ENCODE measurements at regions not wholly inside any gene's neighbourhood (a gene's known extent, or its start where the extent isn't known, plus 50 kb on each side); places are given as distances from the start of the nearest gene placed in this dataset.

DNA sequence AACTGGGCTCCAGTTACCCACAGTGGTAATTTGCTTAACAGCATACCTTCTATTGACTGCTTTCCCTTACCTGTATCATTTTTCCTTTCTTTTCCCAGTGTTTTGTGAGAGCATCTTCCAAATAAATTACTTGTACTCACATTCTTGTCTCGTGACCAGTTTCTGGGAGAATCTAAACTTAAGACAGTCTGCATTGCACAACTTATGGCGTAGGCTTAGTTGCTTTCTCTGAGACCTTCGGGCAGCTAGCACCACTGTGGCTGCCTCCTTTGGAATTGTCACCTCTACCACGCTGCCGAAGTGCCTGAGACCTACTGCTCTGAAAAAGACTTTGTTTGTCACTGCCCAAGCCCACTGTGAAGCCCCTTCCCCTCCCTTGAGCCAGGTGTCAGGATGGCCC, 188.1 kb upstream of the BMP2 start:
- Histone ChIP-seq H3K4me1 (peaks cover 20% of the 10 kb centered on the region), H3K27me3 (replicated peaks; ENCODE audit: control insufficient read depth, insufficient read depth, low read length) (no peaks in the 10 kb centered on the region), H3K36me3 (ENCODE audit: control insufficient read depth, insufficient read depth, low read length) (no peaks in the 10 kb centered on the region), H3K9me3 (no peaks in the 10 kb centered on the region), H3K4me3 (ENCODE audit: low read depth, low read length) (no peak overlapping the region)
- H3K4me3 Mint-ChIP-seq (ENCODE audit: unreplicated experiment): no peak overlapping the region
- H3K9me3 Mint-ChIP-seq (ENCODE audit: unreplicated experiment): no peaks in the 10 kb centered on the region
- DNase-seq: no peak
- H3K36me3 Mint-ChIP-seq (ENCODE audit: insufficient read depth, unreplicated experiment): no peaks in the 10 kb centered on the region
- BruUV-seq (replicated peaks): no TSS peak
- intact Hi-C loops (cut with micrococcal nuclease; ENCODE audit: unreplicated experiment): loop anchor here (5.0 kb wide), 1 partner anchor 87 kb away; no protein-coding TSS in a partner anchor
- CTCF ChIA-PET: no interaction called here
- H3K27ac Mint-ChIP-seq (ENCODE audit: unreplicated experiment): no peak overlapping the region
- POLR2A ChIA-PET: no interaction called here
- TF ChIP-seq, protein P1, sequence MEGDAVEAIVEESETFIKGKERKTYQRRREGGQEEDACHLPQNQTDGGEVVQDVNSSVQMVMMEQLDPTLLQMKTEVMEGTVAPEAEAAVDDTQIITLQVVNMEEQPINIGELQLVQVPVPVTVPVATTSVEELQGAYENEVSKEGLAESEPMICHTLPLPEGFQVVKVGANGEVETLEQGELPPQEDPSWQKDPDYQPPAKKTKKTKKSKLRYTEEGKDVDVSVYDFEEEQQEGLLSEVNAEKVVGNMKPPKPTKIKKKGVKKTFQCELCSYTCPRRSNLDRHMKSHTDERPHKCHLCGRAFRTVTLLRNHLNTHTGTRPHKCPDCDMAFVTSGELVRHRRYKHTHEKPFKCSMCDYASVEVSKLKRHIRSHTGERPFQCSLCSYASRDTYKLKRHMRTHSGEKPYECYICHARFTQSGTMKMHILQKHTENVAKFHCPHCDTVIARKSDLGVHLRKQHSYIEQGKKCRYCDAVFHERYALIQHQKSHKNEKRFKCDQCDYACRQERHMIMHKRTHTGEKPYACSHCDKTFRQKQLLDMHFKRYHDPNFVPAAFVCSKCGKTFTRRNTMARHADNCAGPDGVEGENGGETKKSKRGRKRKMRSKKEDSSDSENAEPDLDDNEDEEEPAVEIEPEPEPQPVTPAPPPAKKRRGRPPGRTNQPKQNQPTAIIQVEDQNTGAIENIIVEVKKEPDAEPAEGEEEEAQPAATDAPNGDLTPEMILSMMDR (IDR thresholded peaks at IDR 0.05; ENCODE audit: insufficient read depth in 1 of 2, low read depth in 1 of 2, low read length in 1 of 2, severe bottlenecking in 1 of 2, unreplicated experiment in 1 of 2): no peak
- peaks cover 23% of the 10 kb centered on the region for H3K4me1 Mint-ChIP-seq (ENCODE audit: low read depth, unreplicated experiment)
- peaks cover 2% of the 10 kb centered on the region for H3K27me3 Mint-ChIP-seq (ENCODE audit: insufficient read depth, unreplicated experiment)

DNA sequence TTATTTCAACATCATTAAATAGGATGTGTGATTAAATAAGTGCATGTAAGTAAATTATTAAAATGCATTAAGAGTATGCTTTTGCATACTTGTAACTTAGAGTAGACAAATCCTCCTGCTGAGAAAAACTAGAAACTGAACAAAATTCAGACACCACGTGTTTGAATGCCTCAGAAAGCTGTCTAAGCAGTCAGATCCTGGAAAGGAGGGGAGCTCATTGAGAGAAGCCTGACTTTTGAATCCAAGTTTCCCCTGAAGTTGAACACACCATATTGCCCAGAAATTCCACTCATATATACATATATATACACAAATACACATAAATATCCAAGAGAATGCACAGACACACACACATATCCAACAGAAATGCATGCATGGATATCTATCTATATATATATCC, 190.0 kb upstream of the BMP2 start:
- TF ChIP-seq, protein P1 (IDR thresholded peaks at IDR 0.05; ENCODE audit: insufficient read depth in 1 of 2, low read depth in 1 of 2, low read length in 1 of 2, severe bottlenecking in 1 of 2, unreplicated experiment in 1 of 2): no peak
- Histone ChIP-seq H3K27me3 (replicated peaks; ENCODE audit: control insufficient read depth, insufficient read depth, low read length) (no peaks in the 10 kb centered on the region), H3K4me1 (peaks cover 20% of the 10 kb centered on the region), H3K9me3 (no peaks in the 10 kb centered on the region), H3K36me3 (ENCODE audit: control insufficient read depth, insufficient read depth, low read length) (no peaks in the 10 kb centered on the region), H3K4me3 (ENCODE audit: low read depth, low read length) (no peak overlapping the region)
- intact Hi-C loops (cut with micrococcal nuclease; ENCODE audit: unreplicated experiment): loop anchor here (5.0 kb wide), 1 partner anchor 85 kb away; no protein-coding TSS in a partner anchor
- H3K27me3 Mint-ChIP-seq (ENCODE audit: insufficient read depth, unreplicated experiment): peaks cover 3% of the 10 kb centered on the region
- no peaks in the 10 kb centered on the region for H3K9me3 Mint-ChIP-seq (ENCODE audit: unreplicated experiment)
- POLR2A ChIA-PET: no interaction called here
- H3K4me1 Mint-ChIP-seq (ENCODE audit: low read depth, unreplicated experiment): peaks cover 15% of the 10 kb centered on the region
- DNase-seq: no peak
- CTCF ChIA-PET: no interaction called here
- H3K27ac Mint-ChIP-seq (ENCODE audit: unreplicated experiment): no peak overlapping the region
- BruUV-seq (replicated peaks): no TSS peak
- no peak overlapping the region for H3K4me3 Mint-ChIP-seq (ENCODE audit: unreplicated experiment)
- H3K36me3 Mint-ChIP-seq (ENCODE audit: insufficient read depth, unreplicated experiment): no peaks in the 10 kb centered on the region

GRCh38 chr20:6576726-6577125, 190.8 kb upstream of the BMP2 start:
- H3K27me3 Mint-ChIP-seq (ENCODE audit: insufficient read depth, unreplicated experiment): peaks cover 3% of the 10 kb centered on the region
- H3K4me3 ChIP-seq (ENCODE audit: low read depth, low read length): no peak overlapping the region
- BruUV-seq (replicated peaks): no TSS peak

More at GRCh38 chr20:6576726-6577125, 190.8 kb upstream of the BMP2 start:
- no peaks in the 10 kb centered on the region for H3K9me3 ChIP-seq
- ChIA-PET CTCF (no interaction called here), POLR2A (no interaction called here)
- peaks cover 20% of the 10 kb centered on the region for H3K4me1 ChIP-seq
- no peak for DNase-seq
- no peak overlapping the region for H3K27ac Mint-ChIP-seq (ENCODE audit: unreplicated experiment)
- no peaks in the 10 kb centered on the region for H3K27me3 ChIP-seq (replicated peaks; ENCODE audit: control insufficient read depth, insufficient read depth, low read length)
- no peaks in the 10 kb centered on the region for H3K36me3 ChIP-seq (ENCODE audit: control insufficient read depth, insufficient read depth, low read length)
- no peaks in the 10 kb centered on the region for H3K9me3 Mint-ChIP-seq (ENCODE audit: unreplicated experiment)
- no peak overlapping the region for H3K4me3 Mint-ChIP-seq (ENCODE audit: unreplicated experiment)
- intact Hi-C loops (cut with micrococcal nuclease; ENCODE audit: unreplicated experiment): loop anchor here (5.0 kb wide), 1 partner anchor 84 kb away; no protein-coding TSS in a partner anchor
- no peaks in the 10 kb centered on the region for H3K36me3 Mint-ChIP-seq (ENCODE audit: insufficient read depth, unreplicated experiment)
- peaks cover 15% of the 10 kb centered on the region for H3K4me1 Mint-ChIP-seq (ENCODE audit: low read depth, unreplicated experiment)
- TF ChIP-seq, protein P1 (IDR thresholded peaks at IDR 0.05; ENCODE audit: insufficient read depth in 1 of 2, low read depth in 1 of 2, low read length in 1 of 2, severe bottlenecking in 1 of 2, unreplicated experiment in 1 of 2): no peak
